Prostate gland (tissue), 2 donors: ENCODE measurements at regions not wholly inside any gene's neighbourhood (a gene's known extent, or its start where the extent isn't known, plus 50 kb on each side); places are given as distances from the start of the nearest gene placed in this dataset.

Experiments
- CTCF ChIP-seq, 4 experiments: fragments of 200-600 bp in 2 of 4; fragments of 450-650 bp in 2 of 4; sonication (generic) in 2 of 4; IDR thresholded peaks; 1 replicate in 3 of 4; 2 replicates in 1 of 4; pipeline ENCODE4 v1.5.1; 2016 to 2019; ENCODE audit warnings: antibody characterized with exemption in 4 of 4, mild to moderate bottlenecking in 2 of 4, moderate library complexity in 2 of 4
- POLR2A ChIP-seq: fragments of 450-650 bp; IDR thresholded peaks from one replicate; pipeline ENCODE4 v1.6.1; 2016; ENCODE audit warnings: antibody characterized with exemption, mild to moderate bottlenecking
- POLR2AphosphoS5 ChIP-seq: sonication (generic); formaldehyde crosslinking; IDR thresholded peaks from one replicate; pipeline ENCODE4 v1.6.1; 2017; ENCODE audit warnings: antibody characterized with exemption

DNA sequence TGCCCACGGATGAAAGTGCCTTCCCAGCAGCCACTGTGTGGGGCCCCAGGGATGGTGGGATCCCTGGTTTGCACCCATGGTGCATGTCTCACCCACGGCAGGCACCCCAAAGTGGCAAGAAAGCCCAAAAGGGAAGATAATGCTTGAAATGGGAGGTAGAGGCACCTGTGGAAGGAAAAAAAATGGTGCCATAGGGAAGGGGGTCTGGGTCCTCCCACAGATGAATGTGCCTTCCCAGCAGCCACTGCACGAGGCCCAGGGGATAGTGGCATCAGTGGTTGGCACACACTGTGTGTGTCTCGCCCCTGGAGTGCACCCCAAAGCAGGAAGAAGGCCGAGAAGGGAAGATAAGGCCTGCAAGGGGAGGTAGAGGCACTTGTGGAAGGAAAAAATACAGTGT, 264.2 kb downstream of the ALG10 start:
- TF ChIP-seq CTCF (IDR thresholded peaks at IDR 0.05) (no peak), POLR2A (no peak), POLR2AphosphoS5 (no peak)
